Heart left ventricle (tissue), 16 donors: ENCODE measurements at regions not wholly inside any gene's neighbourhood (a gene's known extent, or its start where the extent isn't known, plus 50 kb on each side); places are given as distances from the start of the nearest gene placed in this dataset.

Source experiments
- ATAC-seq, 4 donors: fragments of 200-7000 bp; cut with Tn5 transposase; one replicate each; pipeline ENCODE4 v1.9.1; 2020 to 2022; ENCODE audit warnings: moderate library complexity in 4 of 4, mild to moderate bottlenecking in 3 of 4, moderate number of reproducible peaks in 1 of 4
- DNase-seq, 5 donors: peaks; one replicate each; pipeline ENCODE4 v3.0.0-alpha.2; 2020
- H3K27ac ChIP-seq, 12 donors: fragments of 200-600 bp; sonication (generic) in 4 of 12; one replicate each; pipeline versions ENCODE4 v1.5.0 to v1.8.0; 2016 to 2022; ENCODE audit warnings: mild to moderate bottlenecking in 2 of 12
- H3K27me3 ChIP-seq, 9 donors: fragments of 200-600 bp; sonication (generic) in 2 of 9; one replicate each; pipeline versions ENCODE4 v1.5.1 to v1.8.0; 2016 to 2022; ENCODE audit warnings: mild to moderate bottlenecking in 3 of 9
- H3K36me3 ChIP-seq, 9 donors: fragments of 200-600 bp; sonication (generic) in 2 of 9; one replicate each; pipeline versions ENCODE4 v1.5.0 to v1.8.0; 2018 to 2022; ENCODE audit warnings: mild to moderate bottlenecking in 2 of 9
- H3K4me1 ChIP-seq, 12 donors: fragments of 200-600 bp; sonication (generic) in 4 of 12; one replicate each; pipeline versions ENCODE4 v1.5.0 to v1.8.0; 2016 to 2022; ENCODE audit warnings: mild to moderate bottlenecking in 3 of 12
- H3K4me3 ChIP-seq, 12 donors: fragments of 200-600 bp; sonication (generic) in 4 of 12; one replicate each; pipeline versions ENCODE4 v1.5.0 to v1.8.0; 2017 to 2022; ENCODE audit warnings: mild to moderate bottlenecking in 9 of 12, moderate library complexity in 4 of 12
- H3K9me3 ChIP-seq, 12 donors: fragments of 200-600 bp; sonication (generic) in 4 of 12; one replicate each; pipeline versions ENCODE4 v1.5.0 to v1.8.0; 2016 to 2022; ENCODE audit warnings: mild to moderate bottlenecking in 1 of 12
- CTCF ChIP-seq, 12 donors: fragments of 200-600 bp; sonication (generic) in 4 of 12; IDR thresholded peaks; one replicate each; pipeline versions ENCODE4 v1.5.0 to v1.8.0; 2018 to 2022; ENCODE audit warnings: antibody characterized with exemption in 12 of 12, mild to moderate bottlenecking in 5 of 12
- POLR2A ChIP-seq, 2 donors: fragments of 450-650 bp; IDR thresholded peaks; one replicate each; pipeline ENCODE4 v1.6.1; 2017; ENCODE audit warnings: antibody characterized with exemption in 2 of 2, mild to moderate bottlenecking in 2 of 2, moderate library complexity in 2 of 2
- WGBS, 4 donors: extraction: QIAGEN DNeasy Blood & Tissue Kit in 2 of 4; methylation state at CpG; one replicate each; pipeline versions ENCODE4 v1.1.5 to v1.1.7; 2013 to 2018; 5-methylcytosine and 5-hydroxymethylcytosine counted together
- intact Hi-C, 10 donors: fragments of 100-400 bp; cut with DNase I; formaldehyde crosslinking; loops; one replicate each; pipeline versions ENCODE4 v1.11.1 to v1.14.2; 2022
- donor health status: ischemic (EF 13 %, LVEDD 7.1; RV severe dilation, severe dysfunction).
- donor health status: healthy with polysubstance abuse.
- donor health status: DM: no; HTN: yes; CAD: no.
- donor health status: DM: no; HTN: no; CAD: no.
- donor health status: ischemic (EF 25% LVEDD 6.9; RV normal size, moderate dysfunction).
- donor health status: ischemic (EF 25% LVEDD 5.7; RV mildly dilated, moderate dysfunction).
- donor health status: healthy.
- donor health status: DM: yes; HTN: yes; CAD: no.
- donor health status: ischemic (EF 35%, LVEDD 5.7; RV mildly dilated, moderate dysfunction).
- donor health status: nonischemic (EF 11% LVEDD 7.7; RV severe dilation, severe dysfunction).
- donor health status: DM: yes; HTN: yes; CAD: no.
- donor health status: PGD.
- donor health status: ischemic (EF 29% LVEDD 5.4; RV normal size, mild dysfunction).
- donor health status: nonischemic (EF 23%, LVEDD 6.1; RV moderate dilation, normal function).

- no peaks in the 10 kb centered on the region for H3K36me3 ChIP-seq
- TF ChIP-seq POLR2A (IDR thresholded peaks at IDR 0.05) (no peak), CTCF (IDR thresholded peaks at IDR 0.05) (no peak)
- H3K4me1 ChIP-seq = no peaks in the 10 kb centered on the region
- no peak for ATAC-seq
- H3K27me3 ChIP-seq = no peaks in the 10 kb centered on the region
- DNase-seq = no peak
- intact Hi-C loops = no loop called here
- WGBS, 4 donors = 25 to 42% (median 34%) methylated on average over 1 of the region's 1 CpG
- no peak overlapping the region for H3K4me3 ChIP-seq
- H3K9me3 ChIP-seq = no peaks in the 10 kb centered on the region
- H3K27ac ChIP-seq = no peak overlapping the region
These were observed 499.4 kb downstream of the ISL1 start for GRCh38 chr5:51882647-51883046.

GRCh38 chr5:51889703-51890102 is 506.5 kb downstream of the ISL1 start:
- Histone ChIP-seq H3K27ac (no peak overlapping the region), H3K4me3 (no peak overlapping the region), H3K9me3 (no peaks in the 10 kb centered on the region), H3K36me3 (no peaks in the 10 kb centered on the region), H3K4me1 (no peaks in the 10 kb centered on the region), H3K27me3 (no peaks in the 10 kb centered on the region)
- intact Hi-C loops = no loop called here
- no peak for DNase-seq
- no peak for ATAC-seq
- TF ChIP-seq POLR2A (IDR thresholded peaks at IDR 0.05) (no peak), CTCF (IDR thresholded peaks at IDR 0.05) (no peak)
- 61 to 74% (median 67%) methylated on average over 2 of the region's 2 CpGs for WGBS, 4 donors

- intact Hi-C loops = no loop called here
- TF ChIP-seq CTCF (IDR thresholded peaks at IDR 0.05) (no peak), POLR2A (IDR thresholded peaks at IDR 0.05) (no peak)
- WGBS, 4 donors = 59 to 72% (median 67%) methylated on average over 5 of the region's 5 CpGs
- Histone ChIP-seq H3K9me3 (no peaks in the 10 kb centered on the region), H3K36me3 (no peaks in the 10 kb centered on the region), H3K27me3 (no peaks in the 10 kb centered on the region), H3K4me1 (no peaks in the 10 kb centered on the region), H3K27ac (no peak overlapping the region), H3K4me3 (no peak overlapping the region)
- DNase-seq (no peak), ATAC-seq (no peak)
These were observed 507.3 kb downstream of the ISL1 start for GRCh38 chr5:51890435-51891116.

GRCh38 chr5:51892680-51893079 is 509.4 kb downstream of the ISL1 start:
- H3K4me3 ChIP-seq = no peak overlapping the region
- TF ChIP-seq CTCF (IDR thresholded peaks at IDR 0.05) (no peak), POLR2A (IDR thresholded peaks at IDR 0.05) (no peak)
- intact Hi-C loops = no loop called here
- H3K27ac ChIP-seq = no peak overlapping the region
- 86 to 91% (median 89%) methylated on average over 1 of the region's 1 CpG for WGBS, 4 donors
- H3K4me1 ChIP-seq = no peaks in the 10 kb centered on the region
- no peaks in the 10 kb centered on the region for H3K27me3 ChIP-seq
- ATAC-seq (no peak), DNase-seq (no peak)
- no peaks in the 10 kb centered on the region for H3K36me3 ChIP-seq
- no peaks in the 10 kb centered on the region for H3K9me3 ChIP-seq
